ENCODE measurements at regions not wholly inside any gene's neighbourhood (a gene's known extent, or its start where the extent isn't known, plus 50 kb on each side); places are given as distances from the start of the nearest gene placed in this dataset.

- TF ChIP-seq HNF4A (conservative IDR thresholded peaks at IDR 0.05) (no peak), TAF1 (conservative IDR thresholded peaks at IDR 0.05) (no peak), YY1 (IDR thresholded peaks at IDR 0.05) (no peak), EGR1 (IDR thresholded peaks at IDR 0.05; ENCODE audit: low read depth in 2 of 2) (no peak), REST (IDR thresholded peaks at IDR 0.05) (no peak), HNF4G (IDR thresholded peaks at IDR 0.05) (no peak), GABPA (IDR thresholded peaks at IDR 0.05 in 1 of 2, conservative IDR thresholded peaks at IDR 0.05 in 1 of 2) (no peak), RAD21 (IDR thresholded peaks at IDR 0.05) (no peak), RXRA (IDR thresholded peaks at IDR 0.05) (no peak)
- TF ChIP-seq, protein P1, sequence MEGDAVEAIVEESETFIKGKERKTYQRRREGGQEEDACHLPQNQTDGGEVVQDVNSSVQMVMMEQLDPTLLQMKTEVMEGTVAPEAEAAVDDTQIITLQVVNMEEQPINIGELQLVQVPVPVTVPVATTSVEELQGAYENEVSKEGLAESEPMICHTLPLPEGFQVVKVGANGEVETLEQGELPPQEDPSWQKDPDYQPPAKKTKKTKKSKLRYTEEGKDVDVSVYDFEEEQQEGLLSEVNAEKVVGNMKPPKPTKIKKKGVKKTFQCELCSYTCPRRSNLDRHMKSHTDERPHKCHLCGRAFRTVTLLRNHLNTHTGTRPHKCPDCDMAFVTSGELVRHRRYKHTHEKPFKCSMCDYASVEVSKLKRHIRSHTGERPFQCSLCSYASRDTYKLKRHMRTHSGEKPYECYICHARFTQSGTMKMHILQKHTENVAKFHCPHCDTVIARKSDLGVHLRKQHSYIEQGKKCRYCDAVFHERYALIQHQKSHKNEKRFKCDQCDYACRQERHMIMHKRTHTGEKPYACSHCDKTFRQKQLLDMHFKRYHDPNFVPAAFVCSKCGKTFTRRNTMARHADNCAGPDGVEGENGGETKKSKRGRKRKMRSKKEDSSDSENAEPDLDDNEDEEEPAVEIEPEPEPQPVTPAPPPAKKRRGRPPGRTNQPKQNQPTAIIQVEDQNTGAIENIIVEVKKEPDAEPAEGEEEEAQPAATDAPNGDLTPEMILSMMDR (IDR thresholded peaks at IDR 0.05; ENCODE audit: low read depth, low read length, missing input control): no peak
These were observed 230.3 kb upstream of the MEOX2 start for GRCh38 chr7:15916681-15917380.

Data from liver (tissue), 3 donors.